PC-9 (cell line): ENCODE measurements at regions not wholly inside any gene's neighbourhood (a gene's known extent, or its start where the extent isn't known, plus 50 kb on each side); places are given as distances from the start of the nearest gene placed in this dataset.

Experiments
- CTCF ChIP-seq: fragments of 200-600 bp; sonication (generic); conservative IDR thresholded peaks from 2 replicates; pipeline ENCODE4 v1.6.1; 2017; ENCODE audit warnings: mixed run types, antibody characterized with exemption, mild to moderate bottlenecking, moderate library complexity
- EZH2 ChIP-seq: fragments of 200-600 bp; sonication (generic); IDR thresholded peaks from 2 replicates; pipeline ENCODE4 v1.8.0; 2017; ENCODE audit warnings: antibody characterized with exemption, low read depth

DNA sequence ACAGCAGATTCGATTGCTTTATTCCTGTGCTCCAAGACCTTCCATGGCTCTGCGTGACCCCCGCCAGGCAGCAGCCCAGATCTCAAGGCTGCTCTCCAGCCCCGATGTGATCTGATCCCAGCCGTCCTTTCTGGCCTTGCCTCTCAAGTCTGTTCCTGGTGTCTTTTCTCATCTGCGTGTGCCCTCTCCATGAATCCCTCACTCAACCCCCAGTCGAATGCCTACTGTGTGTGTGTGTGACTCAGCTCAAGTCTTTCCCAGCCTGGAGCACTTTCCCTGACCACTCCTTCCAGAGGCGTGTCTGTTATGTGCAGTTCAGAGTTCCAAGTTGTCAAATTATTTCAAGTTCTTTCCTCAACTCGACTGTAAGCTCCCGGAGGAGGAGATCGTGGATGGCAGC is 64.0 kb downstream of the MRM1 start:
- TF ChIP-seq CTCF = no peak
- TF ChIP-seq EZH2 = no peak
